ENCODE measurements at regions not wholly inside any gene's neighbourhood (a gene's known extent, or its start where the extent isn't known, plus 50 kb on each side); places are given as distances from the start of the nearest gene placed in this dataset.

- DNase-seq (ENCODE audit: low read depth), result no peak
These were observed 412.0 kb downstream of the MEIS1 start for GRCh38 chr2:66846887-66847286.

- no peak for DNase-seq (ENCODE audit: low read depth)
These were observed 414.3 kb downstream of the MEIS1 start for GRCh38 chr2:66849153-66849755.

GRCh38 chr2:66850376-66850775 lies 415.5 kb downstream of the MEIS1 start:
- no peak for DNase-seq (ENCODE audit: low read depth)

- peak; percentile 14 for DNase-seq (ENCODE audit: low read depth)
These were observed 416.5 kb downstream of the MEIS1 start for GRCh38 chr2:66851449-66851872.

- DNase-seq (ENCODE audit: low read depth), result no peak
These were observed 418.0 kb downstream of the MEIS1 start for GRCh38 chr2:66852953-66853352.

- DNase-seq (ENCODE audit: low read depth), result no peak
These were observed 418.7 kb downstream of the MEIS1 start for GRCh38 chr2:66853585-66853984.

GRCh38 chr2:66854298-66854697 lies 419.4 kb downstream of the MEIS1 start:
- DNase-seq (ENCODE audit: low read depth), result no peak

GRCh38 chr2:66862885-66863650 lies 428.1 kb downstream of the MEIS1 start:
- no peak for DNase-seq (ENCODE audit: low read depth)

- DNase-seq (ENCODE audit: low read depth), result no peak
These were observed 430.2 kb downstream of the MEIS1 start for GRCh38 chr2:66865161-66865560.

GRCh38 chr2:66866331-66867062 lies 431.6 kb downstream of the MEIS1 start:
- DNase-seq (ENCODE audit: low read depth), result no peak

- no peak for DNase-seq (ENCODE audit: low read depth)
These were observed 432.1 kb downstream of the MEIS1 start for GRCh38 chr2:66867063-66867441.

GRCh38 chr2:66869076-66869475 lies 434.2 kb downstream of the MEIS1 start:
- DNase-seq (ENCODE audit: low read depth), result peak; percentile 34

GRCh38 chr2:66872081-66872985 lies 437.4 kb downstream of the MEIS1 start:
- DNase-seq (ENCODE audit: low read depth), result no peak

GRCh38 chr2:66872986-66873754 lies 438.2 kb downstream of the MEIS1 start:
- no peak for DNase-seq (ENCODE audit: low read depth)

- no peak for DNase-seq (ENCODE audit: low read depth)
These were observed 439.5 kb downstream of the MEIS1 start for GRCh38 chr2:66874411-66874810.

- no peak for DNase-seq (ENCODE audit: low read depth)
These were observed 441.1 kb downstream of the MEIS1 start for GRCh38 chr2:66875941-66876462.

GRCh38 chr2:66885775-66886383 lies 451.0 kb downstream of the MEIS1 start:
- DNase-seq (ENCODE audit: low read depth), result no peak

GRCh38 chr2:66888246-66888645 lies 453.3 kb downstream of the MEIS1 start:
- no peak for DNase-seq (ENCODE audit: low read depth)

- DNase-seq (ENCODE audit: low read depth), result peak; percentile 59
These were observed 454.1 kb downstream of the MEIS1 start for GRCh38 chr2:66888791-66889631.

GRCh38 chr2:66889632-66889882 lies 454.6 kb downstream of the MEIS1 start:
- peak; percentile 16 for DNase-seq (ENCODE audit: low read depth)
